NAMALWA (cell line): ENCODE measurements at regions not wholly inside any gene's neighbourhood (a gene's known extent, or its start where the extent isn't known, plus 50 kb on each side); places are given as distances from the start of the nearest gene placed in this dataset.

Experiments
- DNase-seq: peaks from one replicate; pipeline ENCODE4 v3.0.0-alpha.2; 2015; ENCODE audit warnings: low spot score

- DNase-seq: no peak
Observed at GRCh38 chr22:48557473-48557872, 1270.2 kb downstream of the BRD1 start.

GRCh38 chr22:48556751-48557150 lies 1270.9 kb downstream of the BRD1 start:
- no peak for DNase-seq

- DNase-seq: no peak
Observed at GRCh38 chr22:48556222-48556621, 1271.5 kb downstream of the BRD1 start.

- DNase-seq: no peak
Observed at GRCh38 chr22:48555606-48556005, 1272.1 kb downstream of the BRD1 start.

- DNase-seq: no peak
Observed at GRCh38 chr22:48554893-48555572, 1272.6 kb downstream of the BRD1 start.

- DNase-seq: no peak
Observed at GRCh38 chr22:48553694-48554308, 1273.9 kb downstream of the BRD1 start.

- no peak for DNase-seq
Observed at GRCh38 chr22:48553119-48553518, 1274.6 kb downstream of the BRD1 start.

- DNase-seq: no peak
Observed at GRCh38 chr22:48551716-48552268, 1275.9 kb downstream of the BRD1 start.

GRCh38 chr22:48551061-48551460 lies 1276.6 kb downstream of the BRD1 start:
- no peak for DNase-seq

- no peak for DNase-seq
Observed at GRCh38 chr22:48548391-48548790, 1279.3 kb downstream of the BRD1 start.

GRCh38 chr22:48547971-48548370 lies 1279.7 kb downstream of the BRD1 start:
- DNase-seq: no peak

- DNase-seq: no peak
Observed at GRCh38 chr22:48546653-48547424, 1280.8 kb downstream of the BRD1 start.

GRCh38 chr22:48545987-48546386 lies 1281.7 kb downstream of the BRD1 start:
- DNase-seq: no peak

- DNase-seq: no peak
Observed at GRCh38 chr22:48541401-48542098, 1286.1 kb downstream of the BRD1 start.

- DNase-seq: no peak
Observed at GRCh38 chr22:48539261-48539660, 1288.4 kb downstream of the BRD1 start.

GRCh38 chr22:48538291-48538820 lies 1289.3 kb downstream of the BRD1 start:
- no peak for DNase-seq

- no peak for DNase-seq
Observed at GRCh38 chr22:48537343-48537680, 1290.4 kb downstream of the BRD1 start.

GRCh38 chr22:48536541-48537342 lies 1290.9 kb downstream of the BRD1 start:
- DNase-seq: no peak

GRCh38 chr22:48535868-48536540 lies 1291.7 kb downstream of the BRD1 start:
- no peak for DNase-seq

- DNase-seq: no peak
Observed at GRCh38 chr22:48534395-48534958, 1293.2 kb downstream of the BRD1 start.
